Body of pancreas (tissue), 4 donors: ENCODE measurements at regions not wholly inside any gene's neighbourhood (a gene's known extent, or its start where the extent isn't known, plus 50 kb on each side); places are given as distances from the start of the nearest gene placed in this dataset.
A peak's percentile ranks its signal among the peaks of the same experiment; 100 is the strongest.

Experiments used
- POLR2A ChIP-seq, 3 donors: fragments of 450-650 bp; IDR thresholded peaks; one replicate each; pipeline ENCODE4 v1.6.1; 2016; ENCODE audit warnings: antibody characterized with exemption in 3 of 3, mild to moderate bottlenecking in 2 of 3
- TF ChIP-seq, protein P1 (sequence below), 7 experiments: fragments of 450-650 bp in 4 of 7; fragments of 200-600 bp in 3 of 7; sonication (generic) in 3 of 7; IDR thresholded peaks; one replicate each; pipeline ENCODE4 v1.5.1; 2016 to 2019; ENCODE audit warnings: antibody characterized with exemption in 7 of 7

GRCh38 chr1:234670967-234671626, 61.1 kb upstream of the IRF2BP2 start:
- TF ChIP-seq, protein P1, sequence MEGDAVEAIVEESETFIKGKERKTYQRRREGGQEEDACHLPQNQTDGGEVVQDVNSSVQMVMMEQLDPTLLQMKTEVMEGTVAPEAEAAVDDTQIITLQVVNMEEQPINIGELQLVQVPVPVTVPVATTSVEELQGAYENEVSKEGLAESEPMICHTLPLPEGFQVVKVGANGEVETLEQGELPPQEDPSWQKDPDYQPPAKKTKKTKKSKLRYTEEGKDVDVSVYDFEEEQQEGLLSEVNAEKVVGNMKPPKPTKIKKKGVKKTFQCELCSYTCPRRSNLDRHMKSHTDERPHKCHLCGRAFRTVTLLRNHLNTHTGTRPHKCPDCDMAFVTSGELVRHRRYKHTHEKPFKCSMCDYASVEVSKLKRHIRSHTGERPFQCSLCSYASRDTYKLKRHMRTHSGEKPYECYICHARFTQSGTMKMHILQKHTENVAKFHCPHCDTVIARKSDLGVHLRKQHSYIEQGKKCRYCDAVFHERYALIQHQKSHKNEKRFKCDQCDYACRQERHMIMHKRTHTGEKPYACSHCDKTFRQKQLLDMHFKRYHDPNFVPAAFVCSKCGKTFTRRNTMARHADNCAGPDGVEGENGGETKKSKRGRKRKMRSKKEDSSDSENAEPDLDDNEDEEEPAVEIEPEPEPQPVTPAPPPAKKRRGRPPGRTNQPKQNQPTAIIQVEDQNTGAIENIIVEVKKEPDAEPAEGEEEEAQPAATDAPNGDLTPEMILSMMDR (IDR thresholded peaks at IDR 0.05), result no peak
- peak in 2 of 3 donors; percentile 25 to 40 for TF ChIP-seq POLR2A (IDR thresholded peaks at IDR 0.05)
